ENCODE measurements at regions not wholly inside any gene's neighbourhood (a gene's known extent, or its start where the extent isn't known, plus 50 kb on each side); places are given as distances from the start of the nearest gene placed in this dataset.

DNA sequence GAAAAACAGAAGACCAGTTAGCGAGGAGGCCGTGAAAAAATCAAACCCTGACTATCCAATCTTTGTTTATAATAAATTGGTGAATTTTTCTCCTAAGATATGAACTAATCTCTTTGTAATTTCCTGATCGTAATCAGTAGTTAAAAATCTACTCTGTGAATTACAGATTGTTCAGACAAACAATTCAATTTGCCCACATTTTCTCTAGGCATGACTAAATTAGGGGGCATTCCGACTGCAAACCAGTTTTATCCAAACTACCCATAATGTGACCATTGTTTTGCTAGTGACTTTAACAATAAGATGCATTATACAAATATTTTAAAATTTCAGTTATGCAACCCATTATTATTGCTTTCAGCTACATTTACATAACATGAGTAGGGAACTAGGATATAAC, 546.9 kb upstream of the ADAMTS5 start:
- intact Hi-C loops (cut with DNase I) = no loop called here
- H3K27ac ChIP-seq = no peak overlapping the region
- 55 to 69% methylated on average over 4 of the region's 4 CpGs for WGBS, 2 donors
- H3K4me3 ChIP-seq = no peak overlapping the region
- DNase-seq (no peak), ATAC-seq (no peak)
- no peaks in the 10 kb centered on the region for H3K4me1 ChIP-seq
- H3K27me3 ChIP-seq = no peaks in the 10 kb centered on the region
- H3K9me3 ChIP-seq = no peaks in the 10 kb centered on the region
- no peaks in the 10 kb centered on the region for H3K36me3 ChIP-seq (replicated peaks in 1 of 2; ENCODE audit: insufficient read depth in 1 of 2, low read depth in 2 of 2)
- no peak for TF ChIP-seq POLR2A (IDR thresholded peaks at IDR 0.05)
- TF ChIP-seq, protein P1, sequence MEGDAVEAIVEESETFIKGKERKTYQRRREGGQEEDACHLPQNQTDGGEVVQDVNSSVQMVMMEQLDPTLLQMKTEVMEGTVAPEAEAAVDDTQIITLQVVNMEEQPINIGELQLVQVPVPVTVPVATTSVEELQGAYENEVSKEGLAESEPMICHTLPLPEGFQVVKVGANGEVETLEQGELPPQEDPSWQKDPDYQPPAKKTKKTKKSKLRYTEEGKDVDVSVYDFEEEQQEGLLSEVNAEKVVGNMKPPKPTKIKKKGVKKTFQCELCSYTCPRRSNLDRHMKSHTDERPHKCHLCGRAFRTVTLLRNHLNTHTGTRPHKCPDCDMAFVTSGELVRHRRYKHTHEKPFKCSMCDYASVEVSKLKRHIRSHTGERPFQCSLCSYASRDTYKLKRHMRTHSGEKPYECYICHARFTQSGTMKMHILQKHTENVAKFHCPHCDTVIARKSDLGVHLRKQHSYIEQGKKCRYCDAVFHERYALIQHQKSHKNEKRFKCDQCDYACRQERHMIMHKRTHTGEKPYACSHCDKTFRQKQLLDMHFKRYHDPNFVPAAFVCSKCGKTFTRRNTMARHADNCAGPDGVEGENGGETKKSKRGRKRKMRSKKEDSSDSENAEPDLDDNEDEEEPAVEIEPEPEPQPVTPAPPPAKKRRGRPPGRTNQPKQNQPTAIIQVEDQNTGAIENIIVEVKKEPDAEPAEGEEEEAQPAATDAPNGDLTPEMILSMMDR (IDR thresholded peaks at IDR 0.05) = no peak

DNA sequence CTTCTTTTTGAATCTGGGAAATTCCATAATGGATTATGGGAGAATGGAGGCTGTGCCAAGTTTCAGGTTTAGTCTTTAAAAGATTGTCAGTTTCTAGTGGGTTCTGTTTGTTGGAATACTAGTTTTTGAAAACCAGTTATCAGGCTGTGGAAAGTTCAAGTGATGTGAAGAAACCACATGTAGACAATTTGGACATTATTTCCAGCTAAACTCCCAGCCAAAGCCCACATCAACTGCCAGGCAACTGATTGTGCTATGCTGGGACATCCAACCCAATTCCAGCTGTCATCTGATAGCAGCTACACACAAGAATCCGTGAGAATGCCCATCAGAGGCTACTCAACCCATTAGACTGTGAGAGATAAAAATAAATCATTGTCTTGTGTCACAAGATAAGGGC, 546.1 kb upstream of the ADAMTS5 start:
- Histone ChIP-seq H3K4me1 (no peaks in the 10 kb centered on the region), H3K27ac (no peak overlapping the region), H3K9me3 (no peaks in the 10 kb centered on the region), H3K36me3 (replicated peaks in 1 of 2; ENCODE audit: insufficient read depth in 1 of 2, low read depth in 2 of 2) (no peaks in the 10 kb centered on the region), H3K27me3 (no peaks in the 10 kb centered on the region), H3K4me3 (no peak overlapping the region)
- no peak for ATAC-seq
- WGBS, 2 donors = 26 to 43% methylated on average over 1 of the region's 1 CpG
- intact Hi-C loops (cut with DNase I) = no loop called here
- TF ChIP-seq, protein P1 (IDR thresholded peaks at IDR 0.05) = no peak
- TF ChIP-seq POLR2A (IDR thresholded peaks at IDR 0.05) = no peak
- DNase-seq = no peak

DNA sequence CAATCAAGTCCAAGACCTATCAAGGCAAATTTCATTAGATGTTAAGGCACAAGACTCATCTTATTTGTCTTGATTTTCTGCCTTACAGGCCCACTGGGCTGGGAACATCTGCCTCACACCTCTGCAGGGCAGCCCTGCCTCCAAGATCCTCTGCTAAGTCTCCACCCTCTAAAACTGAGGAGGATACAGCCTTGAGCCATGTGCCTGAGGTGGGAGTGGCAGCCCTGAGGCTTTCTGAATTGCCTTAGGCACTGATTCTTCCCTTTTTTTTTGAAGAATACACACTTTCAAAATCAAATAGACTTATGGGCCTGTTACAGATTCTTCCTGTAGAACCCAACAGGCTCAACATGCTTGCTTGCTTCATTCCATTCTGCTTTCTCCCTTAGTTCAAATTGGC, 544.3 kb upstream of the ADAMTS5 start:
- Histone ChIP-seq H3K4me1 (no peaks in the 10 kb centered on the region), H3K27me3 (no peaks in the 10 kb centered on the region), H3K9me3 (no peaks in the 10 kb centered on the region), H3K27ac (no peak overlapping the region), H3K4me3 (no peak overlapping the region), H3K36me3 (replicated peaks in 1 of 2; ENCODE audit: insufficient read depth in 1 of 2, low read depth in 2 of 2) (no peaks in the 10 kb centered on the region)
- ATAC-seq = no peak
- no peak for DNase-seq
- intact Hi-C loops (cut with DNase I) = no loop called here
- no peak for TF ChIP-seq POLR2A (IDR thresholded peaks at IDR 0.05)
- TF ChIP-seq, protein P1 (IDR thresholded peaks at IDR 0.05) = no peak

DNA sequence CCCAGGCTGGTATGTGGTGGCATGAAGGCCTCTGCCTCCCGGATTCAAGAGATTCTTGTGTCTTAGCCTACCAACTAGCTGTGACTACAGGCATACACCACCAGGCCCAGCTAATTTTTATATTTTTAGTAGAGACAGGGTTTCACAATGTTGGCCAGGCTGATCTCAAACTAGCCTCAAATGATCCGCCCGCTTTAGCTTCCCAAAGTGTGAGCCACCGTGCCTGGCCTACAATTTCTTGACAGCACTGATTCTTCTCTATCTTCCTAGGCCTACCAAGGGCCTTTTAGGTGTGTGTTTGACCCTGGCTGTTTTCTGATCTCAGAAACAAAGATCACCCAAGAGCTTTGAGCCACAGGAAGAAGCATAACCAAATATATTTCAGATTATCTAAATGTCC, 540.8 kb upstream of the ADAMTS5 start:
- Histone ChIP-seq H3K36me3 (replicated peaks in 1 of 2; ENCODE audit: insufficient read depth in 1 of 2, low read depth in 2 of 2) (no peaks in the 10 kb centered on the region), H3K27me3 (no peaks in the 10 kb centered on the region), H3K27ac (no peak overlapping the region), H3K4me1 (no peaks in the 10 kb centered on the region), H3K4me3 (no peak overlapping the region), H3K9me3 (no peaks in the 10 kb centered on the region)
- TF ChIP-seq POLR2A (IDR thresholded peaks at IDR 0.05) = no peak
- TF ChIP-seq, protein P1 (IDR thresholded peaks at IDR 0.05) = no peak
- DNase-seq = no peak
- WGBS, 2 donors = 91 to 100% methylated on average over 4 of the region's 4 CpGs
- no peak for ATAC-seq
- intact Hi-C loops (cut with DNase I) = no loop called here

DNA sequence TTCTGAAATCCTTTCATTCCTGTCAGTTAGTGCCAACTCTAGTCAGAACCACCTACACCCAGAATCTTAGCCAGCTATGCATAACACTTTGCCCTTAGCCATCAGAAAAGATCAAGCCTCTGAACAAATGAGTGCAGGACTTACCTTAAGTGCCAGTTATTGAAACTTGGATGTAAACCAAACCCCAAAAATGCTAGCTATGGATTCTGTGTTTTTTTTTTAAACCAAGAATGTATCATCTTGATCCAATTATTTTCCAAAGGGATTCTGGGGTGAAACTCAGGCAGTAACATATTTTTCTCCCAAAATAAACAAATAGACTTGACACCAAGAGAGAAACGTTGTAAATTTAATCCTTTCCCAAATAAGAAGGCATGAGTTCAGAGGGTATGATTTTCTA, 538.6 kb upstream of the ADAMTS5 start:
- no peak for DNase-seq
- no peak overlapping the region for H3K4me3 ChIP-seq
- no peaks in the 10 kb centered on the region for H3K36me3 ChIP-seq (replicated peaks in 1 of 2; ENCODE audit: insufficient read depth in 1 of 2, low read depth in 2 of 2)
- H3K27me3 ChIP-seq = no peaks in the 10 kb centered on the region
- no peaks in the 10 kb centered on the region for H3K4me1 ChIP-seq
- H3K9me3 ChIP-seq = no peaks in the 10 kb centered on the region
- intact Hi-C loops (cut with DNase I) = no loop called here
- no peak overlapping the region for H3K27ac ChIP-seq
- TF ChIP-seq POLR2A (IDR thresholded peaks at IDR 0.05) = no peak
- TF ChIP-seq, protein P1 (IDR thresholded peaks at IDR 0.05) = no peak
- WGBS, 2 donors = 13 to 21% methylated on average over 1 of the region's 1 CpG
- no peak for ATAC-seq
